ENCODE measurements at regions not wholly inside any gene's neighbourhood (a gene's known extent, or its start where the extent isn't known, plus 50 kb on each side); places are given as distances from the start of the nearest gene placed in this dataset.

DNA sequence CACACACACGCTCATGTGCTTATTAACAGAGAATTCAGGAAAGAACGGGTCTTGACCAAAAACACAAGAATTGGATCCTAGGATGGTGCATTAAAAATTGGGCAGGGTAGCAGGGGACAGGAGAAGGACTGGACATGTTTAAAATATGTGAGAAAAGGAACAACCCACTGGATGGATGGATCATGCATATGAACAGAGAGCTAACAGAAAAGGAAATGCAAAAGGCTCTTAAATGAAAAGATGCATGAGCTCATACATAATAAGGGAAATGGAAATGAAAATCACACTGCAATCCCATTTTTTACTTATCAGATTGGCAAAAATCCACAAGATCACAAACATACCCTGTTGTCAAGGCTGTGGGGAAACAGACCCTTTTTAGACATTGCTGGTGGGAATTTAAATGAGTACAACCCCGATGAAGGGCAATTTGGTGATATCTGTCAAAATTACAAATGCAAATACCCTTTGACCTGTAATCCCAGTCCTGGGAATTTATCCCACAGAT, 440.6 kb upstream of the SLC14A2 start:
- TF ChIP-seq, protein P1, sequence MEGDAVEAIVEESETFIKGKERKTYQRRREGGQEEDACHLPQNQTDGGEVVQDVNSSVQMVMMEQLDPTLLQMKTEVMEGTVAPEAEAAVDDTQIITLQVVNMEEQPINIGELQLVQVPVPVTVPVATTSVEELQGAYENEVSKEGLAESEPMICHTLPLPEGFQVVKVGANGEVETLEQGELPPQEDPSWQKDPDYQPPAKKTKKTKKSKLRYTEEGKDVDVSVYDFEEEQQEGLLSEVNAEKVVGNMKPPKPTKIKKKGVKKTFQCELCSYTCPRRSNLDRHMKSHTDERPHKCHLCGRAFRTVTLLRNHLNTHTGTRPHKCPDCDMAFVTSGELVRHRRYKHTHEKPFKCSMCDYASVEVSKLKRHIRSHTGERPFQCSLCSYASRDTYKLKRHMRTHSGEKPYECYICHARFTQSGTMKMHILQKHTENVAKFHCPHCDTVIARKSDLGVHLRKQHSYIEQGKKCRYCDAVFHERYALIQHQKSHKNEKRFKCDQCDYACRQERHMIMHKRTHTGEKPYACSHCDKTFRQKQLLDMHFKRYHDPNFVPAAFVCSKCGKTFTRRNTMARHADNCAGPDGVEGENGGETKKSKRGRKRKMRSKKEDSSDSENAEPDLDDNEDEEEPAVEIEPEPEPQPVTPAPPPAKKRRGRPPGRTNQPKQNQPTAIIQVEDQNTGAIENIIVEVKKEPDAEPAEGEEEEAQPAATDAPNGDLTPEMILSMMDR (IDR thresholded peaks at IDR 0.05), result no peak
- no peak for TF ChIP-seq POLR2AphosphoS5 (IDR thresholded peaks at IDR 0.05)
